ENCODE measurements at regions not wholly inside any gene's neighbourhood (a gene's known extent, or its start where the extent isn't known, plus 50 kb on each side); places are given as distances from the start of the nearest gene placed in this dataset.

- Histone ChIP-seq H3K9ac (ENCODE audit: low read depth, low read length, poor library complexity, severe bottlenecking) (no peak overlapping the region), H3K4me3 (ENCODE audit: low read length, poor library complexity, severe bottlenecking) (no peak overlapping the region), H3K9me2 (replicated peaks; ENCODE audit: low read depth, low read length) (no peaks in the 10 kb centered on the region), H3K4me1 (ENCODE audit: insufficient read depth, low read length, poor library complexity, severe bottlenecking) (peaks cover 41% of the 10 kb centered on the region), H3F3A (ENCODE audit: low read depth) (no peaks in the 10 kb centered on the region), H3K36me3 (ENCODE audit: insufficient read depth, low read length) (no peaks in the 10 kb centered on the region), H4K20me1 (ENCODE audit: insufficient read depth, low read length, poor library complexity, severe bottlenecking) (no peaks in the 10 kb centered on the region), H3K4me2 (ENCODE audit: low read depth, low read length, poor library complexity, severe bottlenecking) (no peak overlapping the region), H3K27me3 (ENCODE audit: insufficient read depth, low read length, poor library complexity, severe bottlenecking) (no peaks in the 10 kb centered on the region), H3K9me3 (ENCODE audit: insufficient read depth, low read depth, low read length) (no peaks in the 10 kb centered on the region), H3K79me2 (ENCODE audit: insufficient read depth, low read length) (no peaks in the 10 kb centered on the region), H2AFZ (ENCODE audit: low read length) (0 out of 2 replicates have a peak overlapping the region, but pooled peaks have one; percentile 31)
- TF ChIP-seq CTCF (conservative IDR thresholded peaks at IDR 0.05; ENCODE audit: low read length), result no peak
Observed at GRCh38 chr2:8418721-8419120, 263.1 kb upstream of the ID2 start.

GRCh38 chr2:8421658-8422449 is 260.0 kb upstream of the ID2 start:
- no peak overlapping the region for H3K4me3 ChIP-seq (ENCODE audit: low read length, poor library complexity, severe bottlenecking)
- no peaks in the 10 kb centered on the region for H3K9me2 ChIP-seq (replicated peaks; ENCODE audit: low read depth, low read length)
- no peak overlapping the region for H2AFZ ChIP-seq (ENCODE audit: low read length)
- H3F3A ChIP-seq (ENCODE audit: low read depth), result no peaks in the 10 kb centered on the region
- no peaks in the 10 kb centered on the region for H4K20me1 ChIP-seq (ENCODE audit: insufficient read depth, low read length, poor library complexity, severe bottlenecking)
- H3K79me2 ChIP-seq (ENCODE audit: insufficient read depth, low read length), result no peaks in the 10 kb centered on the region
- no peaks in the 10 kb centered on the region for H3K9me3 ChIP-seq (ENCODE audit: insufficient read depth, low read depth, low read length)
- H3K27me3 ChIP-seq (ENCODE audit: insufficient read depth, low read length, poor library complexity, severe bottlenecking), result no peaks in the 10 kb centered on the region
- H3K4me1 ChIP-seq (ENCODE audit: insufficient read depth, low read length, poor library complexity, severe bottlenecking), result peaks cover 44% of the 10 kb centered on the region
- TF ChIP-seq EZH2phosphoT487 (IDR thresholded peaks at IDR 0.05; ENCODE audit: borderline replicate concordance) (no peak), CTCF (conservative IDR thresholded peaks at IDR 0.05; ENCODE audit: low read length) (no peak)
- no peak overlapping the region for H3K9ac ChIP-seq (ENCODE audit: low read depth, low read length, poor library complexity, severe bottlenecking)
- no peaks in the 10 kb centered on the region for H3K36me3 ChIP-seq (ENCODE audit: insufficient read depth, low read length)
- no peak overlapping the region for H3K4me2 ChIP-seq (ENCODE audit: low read depth, low read length, poor library complexity, severe bottlenecking)

- Histone ChIP-seq H3K36me3 (ENCODE audit: insufficient read depth, low read length) (no peaks in the 10 kb centered on the region), H3K4me2 (ENCODE audit: low read depth, low read length, poor library complexity, severe bottlenecking) (no peak overlapping the region), H3K9me2 (replicated peaks; ENCODE audit: low read depth, low read length) (no peaks in the 10 kb centered on the region), H2AFZ (ENCODE audit: low read length) (no peak overlapping the region), H3K9ac (ENCODE audit: low read depth, low read length, poor library complexity, severe bottlenecking) (no peak overlapping the region), H3K79me2 (ENCODE audit: insufficient read depth, low read length) (no peaks in the 10 kb centered on the region), H4K20me1 (ENCODE audit: insufficient read depth, low read length, poor library complexity, severe bottlenecking) (no peaks in the 10 kb centered on the region), H3K27me3 (ENCODE audit: insufficient read depth, low read length, poor library complexity, severe bottlenecking) (no peaks in the 10 kb centered on the region), H3F3A (ENCODE audit: low read depth) (no peaks in the 10 kb centered on the region), H3K4me3 (ENCODE audit: low read length, poor library complexity, severe bottlenecking) (no peak overlapping the region), H3K4me1 (ENCODE audit: insufficient read depth, low read length, poor library complexity, severe bottlenecking) (peaks cover 41% of the 10 kb centered on the region), H3K9me3 (ENCODE audit: insufficient read depth, low read depth, low read length) (no peaks in the 10 kb centered on the region)
- no peak for TF ChIP-seq EZH2phosphoT487 (IDR thresholded peaks at IDR 0.05; ENCODE audit: borderline replicate concordance)
- TF ChIP-seq CTCF (conservative IDR thresholded peaks at IDR 0.05; ENCODE audit: low read length), result no peak
Observed at GRCh38 chr2:8422450-8422800, 259.4 kb upstream of the ID2 start.

All from Loucy (cell line).